ENCODE measurements at regions not wholly inside any gene's neighbourhood (a gene's known extent, or its start where the extent isn't known, plus 50 kb on each side); places are given as distances from the start of the nearest gene placed in this dataset.

GRCh38 chr7:49669285-49669684 lies 104.2 kb upstream of the VWC2 start:
- no peak overlapping the region for H3K27ac ChIP-seq (ENCODE audit: extremely low read depth, low read depth, low read length)
- POLR2A ChIA-PET = no interaction called here
- CTCF ChIA-PET = interaction anchor here (0.6 kb wide), 1 partner anchor 683 kb away, joined by 4 read pairs; no protein-coding TSS in a partner anchor
- H3K36me3 ChIP-seq (ENCODE audit: control insufficient read depth in 2 of 2, insufficient read depth in 1 of 2, low read length in 2 of 2) = no peaks in the 10 kb centered on the region
- H3K9me3 ChIP-seq (ENCODE audit: control insufficient read depth, insufficient read depth, low read depth, low read length) = no peaks in the 10 kb centered on the region
- H3K4me1 ChIP-seq (ENCODE audit: control insufficient read depth, insufficient read depth, low read length) = no peaks in the 10 kb centered on the region
- TF ChIP-seq ZNF555 (tag by site-specific recombination; conservative IDR thresholded peaks at IDR 0.05) = no peak
- TF ChIP-seq GLI2 (tag by site-specific recombination; IDR thresholded peaks at IDR 0.05; ENCODE audit: borderline replicate concordance, low read depth) = no peak
- TF ChIP-seq KLF9 (tag by site-specific recombination; IDR thresholded peaks at IDR 0.05; ENCODE audit: low read depth) = no peak
- no peak for TF ChIP-seq ZBTB10 (tag by site-specific recombination; IDR thresholded peaks at IDR 0.05)
- no peak for TF ChIP-seq TRIM28 (IDR thresholded peaks at IDR 0.05; ENCODE audit: borderline replicate concordance, low read length)
- no peak for TF ChIP-seq ZNF184 (tag by site-specific recombination; IDR thresholded peaks at IDR 0.05)
- no peak for TF ChIP-seq ZNF239 (tag by site-specific recombination; IDR thresholded peaks at IDR 0.05)
- no peak for TF ChIP-seq ZNF354C (tag by site-specific recombination; IDR thresholded peaks at IDR 0.05; ENCODE audit: borderline replicate concordance, low read depth)
- TF ChIP-seq ZNF776 (tag by site-specific recombination; IDR thresholded peaks at IDR 0.05; ENCODE audit: borderline replicate concordance) = no peak
- no peak for TF ChIP-seq SCRT2 (tag by site-specific recombination; IDR thresholded peaks at IDR 0.05)
- TF ChIP-seq ZNF112 (tag by site-specific recombination; IDR thresholded peaks at IDR 0.05) = no peak
- TF ChIP-seq ZNF843 (tag by site-specific recombination; IDR thresholded peaks at IDR 0.05) = no peak
- TF ChIP-seq PRDM10 (tag by site-specific recombination; IDR thresholded peaks at IDR 0.05) = no peak
- H3K4me3 ChIP-seq (ENCODE audit: low read depth, low read length) = no peak overlapping the region

- no peaks in the 10 kb centered on the region for H3K4me1 ChIP-seq (ENCODE audit: control insufficient read depth, insufficient read depth, low read length)
- no peaks in the 10 kb centered on the region for H3K9me3 ChIP-seq (ENCODE audit: control insufficient read depth, insufficient read depth, low read depth, low read length)
- ChIA-PET CTCF (interaction anchor here (0.6 kb wide), 1 partner anchor 682 kb away, joined by 4 read pairs; no protein-coding TSS in a partner anchor), POLR2A (no interaction called here)
- H3K27ac ChIP-seq (ENCODE audit: extremely low read depth, low read depth, low read length) = no peak overlapping the region
- H3K4me3 ChIP-seq (ENCODE audit: low read depth, low read length) = no peak overlapping the region
- H3K36me3 ChIP-seq (ENCODE audit: control insufficient read depth in 2 of 2, insufficient read depth in 1 of 2, low read length in 2 of 2) = no peaks in the 10 kb centered on the region
- no peak for TF ChIP-seq SETDB1 (IDR thresholded peaks at IDR 0.05; ENCODE audit: insufficient read length, low read length)
- TF ChIP-seq, protein P1, sequence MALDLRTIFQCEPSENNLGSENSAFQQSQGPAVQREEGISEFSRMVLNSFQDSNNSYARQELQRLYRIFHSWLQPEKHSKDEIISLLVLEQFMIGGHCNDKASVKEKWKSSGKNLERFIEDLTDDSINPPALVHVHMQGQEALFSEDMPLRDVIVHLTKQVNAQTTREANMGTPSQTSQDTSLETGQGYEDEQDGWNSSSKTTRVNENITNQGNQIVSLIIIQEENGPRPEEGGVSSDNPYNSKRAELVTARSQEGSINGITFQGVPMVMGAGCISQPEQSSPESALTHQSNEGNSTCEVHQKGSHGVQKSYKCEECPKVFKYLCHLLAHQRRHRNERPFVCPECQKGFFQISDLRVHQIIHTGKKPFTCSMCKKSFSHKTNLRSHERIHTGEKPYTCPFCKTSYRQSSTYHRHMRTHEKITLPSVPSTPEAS (tag by site-specific recombination; IDR thresholded peaks at IDR 0.05) = no peak
- TF ChIP-seq YY1 (tag by site-specific recombination; IDR thresholded peaks at IDR 0.05) = no peak
- TF ChIP-seq BCL11A (tag by site-specific recombination; IDR thresholded peaks at IDR 0.05; ENCODE audit: low read depth) = no peak
- TF ChIP-seq ZNF768 (tag by site-specific recombination; IDR thresholded peaks at IDR 0.05) = no peak
- TF ChIP-seq ZSCAN30 (tag by site-specific recombination; IDR thresholded peaks at IDR 0.05) = no peak
- TF ChIP-seq, protein P2, sequence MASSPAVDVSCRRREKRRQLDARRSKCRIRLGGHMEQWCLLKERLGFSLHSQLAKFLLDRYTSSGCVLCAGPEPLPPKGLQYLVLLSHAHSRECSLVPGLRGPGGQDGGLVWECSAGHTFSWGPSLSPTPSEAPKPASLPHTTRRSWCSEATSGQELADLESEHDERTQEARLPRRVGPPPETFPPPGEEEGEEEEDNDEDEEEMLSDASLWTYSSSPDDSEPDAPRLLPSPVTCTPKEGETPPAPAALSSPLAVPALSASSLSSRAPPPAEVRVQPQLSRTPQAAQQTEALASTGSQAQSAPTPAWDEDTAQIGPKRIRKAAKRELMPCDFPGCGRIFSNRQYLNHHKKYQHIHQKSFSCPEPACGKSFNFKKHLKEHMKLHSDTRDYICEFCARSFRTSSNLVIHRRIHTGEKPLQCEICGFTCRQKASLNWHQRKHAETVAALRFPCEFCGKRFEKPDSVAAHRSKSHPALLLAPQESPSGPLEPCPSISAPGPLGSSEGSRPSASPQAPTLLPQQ (tag by site-specific recombination; IDR thresholded peaks at IDR 0.05) = no peak
- TF ChIP-seq ZNF416 (tag by site-specific recombination; IDR thresholded peaks at IDR 0.05) = no peak
- TF ChIP-seq WT1 (tag by site-specific recombination; IDR thresholded peaks at IDR 0.05) = no peak
- TF ChIP-seq SP3 (tag by site-specific recombination; IDR thresholded peaks at IDR 0.05) = no peak
- TF ChIP-seq ZNF157 (tag by site-specific recombination; IDR thresholded peaks at IDR 0.05) = no peak
- no peak for TF ChIP-seq ZNF140 (tag by site-specific recombination; IDR thresholded peaks at IDR 0.05)
- no peak for TF ChIP-seq ZNF37A (tag by site-specific recombination; IDR thresholded peaks at IDR 0.05)
Observed at GRCh38 chr7:49669692-49670260, 103.7 kb upstream of the VWC2 start.

Data from HEK293 (cell line).